SK-N-SH (cell line): ENCODE measurements at regions not wholly inside any gene's neighbourhood (a gene's known extent, or its start where the extent isn't known, plus 50 kb on each side); places are given as distances from the start of the nearest gene placed in this dataset.
A peak's percentile ranks its signal among the peaks of the same experiment; 100 is the strongest.

Experiments used
- CTCF ChIA-PET: fragments of 300-600, 350-600 bp; formaldehyde crosslinking; extraction: SDS; loops from one replicate; lab custom pipeline; 2021; lab: Yijun Ruan, JAX
- POLR2A ChIA-PET: fragments of 350-600 bp; sonication (Branson Sonifier 250); formaldehyde crosslinking; extraction: SDS; loops from one replicate; lab custom pipeline; 2020; ENCODE audit warnings: antibody characterized with exemption, inconsistent platforms; lab: Yijun Ruan, JAX
- DNase-seq: peaks from one replicate; pipeline ENCODE4 v3.0.0; 2012
- H2AFZ ChIP-seq: fragments of 200-600 bp; sonication (generic); 2 replicates; pipeline ENCODE4 v1.8.1; 2016; ENCODE audit warnings: antibody characterized with exemption, mild to moderate bottlenecking, low read depth
- H3F3A ChIP-seq: fragments of 200-600 bp; sonication (generic); replicated peaks from 2 replicates; pipeline ENCODE3; 2016; ENCODE audit warnings: antibody characterized with exemption, mild to moderate bottlenecking; ENCODE audit not compliant: insufficient read depth
- H3K27ac ChIP-seq, 2 experiments: fragments of 200-500 bp in 1 of 2; fragments of 200-600 bp in 1 of 2; sonication (Bioruptor generic) in 1 of 2; sonication (generic), shearing (Covaris generic) in 1 of 2; 2 replicates each; pipeline versions ENCODE4 v1.5.1 to v1.6.1; 2014 to 2016; ENCODE audit warnings: low read depth in 2 of 2, inconsistent platforms in 1 of 2, low read length in 1 of 2, mild to moderate bottlenecking in 1 of 2, mixed read lengths in 1 of 2
- H3K27me3 ChIP-seq: fragments of 200-600 bp; sonication (generic), shearing (Covaris generic); 2 replicates; pipeline ENCODE4 v1.6.1; 2016; ENCODE audit warnings: mixed run types; ENCODE audit not compliant: insufficient read depth
- H3K36me3 ChIP-seq, 2 experiments: fragments of 200-500 bp in 1 of 2; fragments of 200-600 bp in 1 of 2; sonication (Bioruptor generic) in 1 of 2; sonication (generic) in 1 of 2; replicated peaks in 1 of 2; 2 replicates each; pipeline versions ENCODE3 to v1.5.1; 2014 to 2016; ENCODE audit warnings: low read length in 1 of 2, mild to moderate bottlenecking in 1 of 2; ENCODE audit not compliant: insufficient read depth in 2 of 2, control insufficient read depth in 1 of 2
- H3K4me1 ChIP-seq, 2 experiments: fragments of 200-500 bp in 1 of 2; fragments of 200-600 bp in 1 of 2; sonication (Bioruptor generic) in 1 of 2; sonication (generic), shearing (Covaris generic) in 1 of 2; 2 replicates each; pipeline versions ENCODE4 v1.5.1 to v1.6.1; 2014 to 2016; ENCODE audit warnings: low read depth in 1 of 2, low read length in 1 of 2, mixed run types in 1 of 2; ENCODE audit not compliant: insufficient read depth in 2 of 2, control insufficient read depth in 1 of 2
- H3K4me2 ChIP-seq: fragments of 200-600 bp; sonication (generic), shearing (Covaris generic); 2 replicates; pipeline ENCODE4 v1.6.1; 2017; ENCODE audit warnings: mixed run types
- H3K4me3 ChIP-seq, 2 experiments: fragments of 200-500 bp in 1 of 2; fragments of 200-600 bp in 1 of 2; sonication (Bioruptor generic) in 1 of 2; sonication (generic), shearing (Covaris generic) in 1 of 2; 2 replicates each; pipeline versions ENCODE4 v1.5.1 to v1.8.1; 2014 to 2016; ENCODE audit warnings: low read depth in 2 of 2, inconsistent platforms in 1 of 2, low read length in 1 of 2, mild to moderate bottlenecking in 1 of 2, mixed read lengths in 1 of 2, moderate library complexity in 1 of 2
- H3K79me2 ChIP-seq: fragments of 200-600 bp; sonication (generic); 2 replicates; pipeline ENCODE4 v1.8.1; 2017; ENCODE audit warnings: mild to moderate bottlenecking; ENCODE audit not compliant: insufficient read depth
- H3K9ac ChIP-seq: fragments of 200-600 bp; sonication (generic); 2 replicates; pipeline ENCODE4 v1.6.1; 2017; ENCODE audit warnings: mixed run types
- H3K9me2 ChIP-seq: fragments of 200-600 bp; sonication (generic); 2 replicates; pipeline ENCODE4 v1.6.1; 2017; ENCODE audit warnings: mixed run types
- H3K9me3 ChIP-seq: fragments of 200-600 bp; sonication (generic); 2 replicates; pipeline ENCODE4 v1.6.1; 2017; ENCODE audit warnings: mixed run types, mild to moderate bottlenecking, moderate library complexity
- H4K20me1 ChIP-seq: fragments of 200-600 bp; sonication (generic); 2 replicates; pipeline ENCODE4 v1.6.1; 2017; ENCODE audit warnings: mild to moderate bottlenecking, mixed run types; ENCODE audit not compliant: insufficient read depth
- ELF1 ChIP-seq: IDR thresholded peaks from 2 replicates; pipeline ENCODE4 v1.4.0; 2012
- FOSL2 ChIP-seq: IDR thresholded peaks from 2 replicates; pipeline ENCODE4 v1.4.0; 2012; ENCODE audit warnings: low read depth, mild to moderate bottlenecking, moderate library complexity, borderline replicate concordance
- GABPA ChIP-seq: IDR thresholded peaks from 2 replicates; pipeline ENCODE4 v1.4.0; 2012; ENCODE audit warnings: low read depth, mild to moderate bottlenecking
- GATA2 ChIP-seq: sonication (generic); formaldehyde crosslinking; IDR thresholded peaks from 2 replicates; pipeline ENCODE4 v1.5.0; 2020; ENCODE audit warnings: mild to moderate bottlenecking, missing genetic modification reagents
- MEF2A ChIP-seq: IDR thresholded peaks from 2 replicates; pipeline ENCODE4 v1.4.0; 2012; ENCODE audit warnings: low read depth, borderline replicate concordance
- POLR2AphosphoS5 ChIP-seq: IDR thresholded peaks from 2 replicates; pipeline ENCODE4 v1.6.1; 2012; ENCODE audit warnings: low read depth, low read length
- RAD21 ChIP-seq: IDR thresholded peaks from 2 replicates; pipeline ENCODE4 v1.6.1; 2012; ENCODE audit warnings: mild to moderate bottlenecking, low read length
- RCOR1 ChIP-seq: fragments of 150-350 bp; IDR thresholded peaks from 2 replicates; pipeline ENCODE4 v1.6.1; 2017; ENCODE audit warnings: antibody characterized with exemption, low read length
- RFX5 ChIP-seq: IDR thresholded peaks from 2 replicates; pipeline ENCODE4 v1.6.1; 2012; ENCODE audit warnings: mild to moderate bottlenecking, improper control_type of control experiment, low read length
- SIN3A ChIP-seq: IDR thresholded peaks from 2 replicates; pipeline ENCODE4 v1.6.1; 2012; ENCODE audit warnings: low read depth, mild to moderate bottlenecking, low read length, moderate library complexity, borderline replicate concordance
- TAF1 ChIP-seq: IDR thresholded peaks from 2 replicates; pipeline ENCODE4 v1.6.1; 2012; ENCODE audit warnings: low read depth, mild to moderate bottlenecking, low read length, moderate library complexity, borderline replicate concordance
- TEAD4 ChIP-seq: IDR thresholded peaks from 2 replicates; pipeline ENCODE4 v1.4.0; 2012; ENCODE audit warnings: mild to moderate bottlenecking, borderline replicate concordance; ENCODE audit not compliant: insufficient read depth
- YY1 ChIP-seq: IDR thresholded peaks from 2 replicates; pipeline ENCODE4 v1.4.0; 2012; ENCODE audit warnings: low read depth, mild to moderate bottlenecking
- WGBS: methylation state at CpG from one replicate; pipeline ENCODE4 v1.1.6; 2017; ENCODE audit warnings: low lambda C conversion rate; 5-methylcytosine and 5-hydroxymethylcytosine counted together
- TF ChIP-seq, protein P1 (sequence below): fragments of 150-350 bp; IDR thresholded peaks from 2 replicates; pipeline ENCODE4 v1.6.1; 2017; ENCODE audit warnings: antibody characterized with exemption, low read length, low read depth, borderline replicate concordance
- TF ChIP-seq, protein P2 (sequence below): IDR thresholded peaks from 2 replicates; pipeline ENCODE4 v1.6.1; 2012; ENCODE audit warnings: mild to moderate bottlenecking, low read depth, low read length, moderate library complexity
- TF ChIP-seq, protein P3 (sequence below): IDR thresholded peaks from 2 replicates; pipeline ENCODE4 v1.4.0; 2012; ENCODE audit warnings: low read depth, borderline replicate concordance
- TF ChIP-seq, protein P4 (sequence below): IDR thresholded peaks from 2 replicates; pipeline ENCODE4; 2012
- TF ChIP-seq, protein P5 (sequence below): IDR thresholded peaks from 2 replicates; pipeline ENCODE4 v1.4.0; 2012; ENCODE audit warnings: low read depth

DNA sequence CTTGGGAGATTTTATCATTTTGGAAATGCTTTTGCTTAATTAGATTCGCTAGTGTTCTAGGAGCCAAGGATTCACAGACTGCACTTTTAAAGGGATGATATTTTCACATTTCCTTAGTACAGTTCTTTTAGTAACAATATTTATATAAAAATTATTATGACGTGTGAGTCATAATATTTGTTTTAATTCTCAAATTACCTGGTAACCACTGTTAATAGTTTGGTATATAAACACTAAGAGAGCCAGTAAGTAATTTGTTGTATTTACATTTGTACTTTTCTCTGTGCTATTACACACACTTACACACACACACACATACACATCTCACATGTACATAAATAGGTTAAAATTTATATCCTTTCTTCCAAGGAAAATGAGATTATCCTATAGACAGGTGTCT lies 58.8 kb upstream of the RAD23B start:
- no peaks in the 10 kb centered on the region for H3K79me2 ChIP-seq
- TF ChIP-seq GATA2 (CRISPR knock-in tag) (peak; percentile 57), TEAD4 (no peak)
- H3K4me1 ChIP-seq = peaks cover 0 to 5% of the 10 kb centered on the region in 2 experiments; a peak in 2 of 4 replicates
- H4K20me1 ChIP-seq = no peaks in the 10 kb centered on the region
- ChIA-PET POLR2A (no interaction called here), CTCF (no interaction called here)
- 22% methylated on average over 2 of the region's 2 CpGs for WGBS
- H3K27me3 ChIP-seq = no peaks in the 10 kb centered on the region; the same call in 1 of the 2 replicates
- H2AFZ ChIP-seq = 0 out of 2 replicates have a peak overlapping the region, but pooled peaks have one; percentile 50
- H3F3A ChIP-seq = no peaks in the 10 kb centered on the region
- H3K9me3 ChIP-seq = no peaks in the 10 kb centered on the region
- H3K9ac ChIP-seq = no peak overlapping the region
- DNase-seq = peak; percentile 17
- no peak overlapping the region for H3K4me2 ChIP-seq
- no peak overlapping the region for H3K27ac ChIP-seq
- H3K36me3 ChIP-seq = no peaks in the 10 kb centered on the region
- no peaks in the 10 kb centered on the region for H3K9me2 ChIP-seq
- H3K4me3 ChIP-seq = no peak overlapping the region

DNA sequence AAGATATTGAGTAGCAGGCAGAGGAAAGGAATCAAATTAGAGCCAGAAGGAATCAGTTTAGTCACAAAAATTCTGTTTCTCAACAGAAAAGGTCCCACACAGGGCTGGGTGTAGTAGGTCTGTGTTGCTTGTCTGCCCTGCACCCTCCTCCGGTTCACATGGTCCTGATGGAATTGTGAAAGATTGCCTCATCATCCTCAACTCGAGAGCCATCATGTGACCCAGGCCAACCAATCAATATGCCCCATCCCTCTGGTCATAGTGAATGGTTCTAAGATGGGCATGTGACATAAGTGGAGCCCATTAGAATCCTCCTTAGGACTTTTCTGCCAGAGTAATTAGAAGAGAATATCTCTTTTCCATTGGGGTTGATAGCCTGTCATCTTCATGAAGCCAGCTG lies 56.7 kb upstream of the RAD23B start:
- TF ChIP-seq, protein P1, sequence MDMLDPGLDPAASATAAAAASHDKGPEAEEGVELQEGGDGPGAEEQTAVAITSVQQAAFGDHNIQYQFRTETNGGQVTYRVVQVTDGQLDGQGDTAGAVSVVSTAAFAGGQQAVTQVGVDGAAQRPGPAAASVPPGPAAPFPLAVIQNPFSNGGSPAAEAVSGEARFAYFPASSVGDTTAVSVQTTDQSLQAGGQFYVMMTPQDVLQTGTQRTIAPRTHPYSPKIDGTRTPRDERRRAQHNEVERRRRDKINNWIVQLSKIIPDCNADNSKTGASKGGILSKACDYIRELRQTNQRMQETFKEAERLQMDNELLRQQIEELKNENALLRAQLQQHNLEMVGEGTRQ = no peak
- TF ChIP-seq SIN3A = no peak
- no peak for TF ChIP-seq RFX5
- TF ChIP-seq ELF1 = no peak
- TF ChIP-seq, protein P2, sequence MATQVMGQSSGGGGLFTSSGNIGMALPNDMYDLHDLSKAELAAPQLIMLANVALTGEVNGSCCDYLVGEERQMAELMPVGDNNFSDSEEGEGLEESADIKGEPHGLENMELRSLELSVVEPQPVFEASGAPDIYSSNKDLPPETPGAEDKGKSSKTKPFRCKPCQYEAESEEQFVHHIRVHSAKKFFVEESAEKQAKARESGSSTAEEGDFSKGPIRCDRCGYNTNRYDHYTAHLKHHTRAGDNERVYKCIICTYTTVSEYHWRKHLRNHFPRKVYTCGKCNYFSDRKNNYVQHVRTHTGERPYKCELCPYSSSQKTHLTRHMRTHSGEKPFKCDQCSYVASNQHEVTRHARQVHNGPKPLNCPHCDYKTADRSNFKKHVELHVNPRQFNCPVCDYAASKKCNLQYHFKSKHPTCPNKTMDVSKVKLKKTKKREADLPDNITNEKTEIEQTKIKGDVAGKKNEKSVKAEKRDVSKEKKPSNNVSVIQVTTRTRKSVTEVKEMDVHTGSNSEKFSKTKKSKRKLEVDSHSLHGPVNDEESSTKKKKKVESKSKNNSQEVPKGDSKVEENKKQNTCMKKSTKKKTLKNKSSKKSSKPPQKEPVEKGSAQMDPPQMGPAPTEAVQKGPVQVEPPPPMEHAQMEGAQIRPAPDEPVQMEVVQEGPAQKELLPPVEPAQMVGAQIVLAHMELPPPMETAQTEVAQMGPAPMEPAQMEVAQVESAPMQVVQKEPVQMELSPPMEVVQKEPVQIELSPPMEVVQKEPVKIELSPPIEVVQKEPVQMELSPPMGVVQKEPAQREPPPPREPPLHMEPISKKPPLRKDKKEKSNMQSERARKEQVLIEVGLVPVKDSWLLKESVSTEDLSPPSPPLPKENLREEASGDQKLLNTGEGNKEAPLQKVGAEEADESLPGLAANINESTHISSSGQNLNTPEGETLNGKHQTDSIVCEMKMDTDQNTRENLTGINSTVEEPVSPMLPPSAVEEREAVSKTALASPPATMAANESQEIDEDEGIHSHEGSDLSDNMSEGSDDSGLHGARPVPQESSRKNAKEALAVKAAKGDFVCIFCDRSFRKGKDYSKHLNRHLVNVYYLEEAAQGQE = no peak
- TF ChIP-seq POLR2AphosphoS5 = no peak
- TF ChIP-seq FOSL2 = no peak
- TF ChIP-seq, protein P3, sequence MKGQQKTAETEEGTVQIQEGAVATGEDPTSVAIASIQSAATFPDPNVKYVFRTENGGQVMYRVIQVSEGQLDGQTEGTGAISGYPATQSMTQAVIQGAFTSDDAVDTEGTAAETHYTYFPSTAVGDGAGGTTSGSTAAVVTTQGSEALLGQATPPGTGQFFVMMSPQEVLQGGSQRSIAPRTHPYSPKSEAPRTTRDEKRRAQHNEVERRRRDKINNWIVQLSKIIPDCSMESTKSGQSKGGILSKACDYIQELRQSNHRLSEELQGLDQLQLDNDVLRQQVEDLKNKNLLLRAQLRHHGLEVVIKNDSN = no peak
- TF ChIP-seq, protein P4, sequence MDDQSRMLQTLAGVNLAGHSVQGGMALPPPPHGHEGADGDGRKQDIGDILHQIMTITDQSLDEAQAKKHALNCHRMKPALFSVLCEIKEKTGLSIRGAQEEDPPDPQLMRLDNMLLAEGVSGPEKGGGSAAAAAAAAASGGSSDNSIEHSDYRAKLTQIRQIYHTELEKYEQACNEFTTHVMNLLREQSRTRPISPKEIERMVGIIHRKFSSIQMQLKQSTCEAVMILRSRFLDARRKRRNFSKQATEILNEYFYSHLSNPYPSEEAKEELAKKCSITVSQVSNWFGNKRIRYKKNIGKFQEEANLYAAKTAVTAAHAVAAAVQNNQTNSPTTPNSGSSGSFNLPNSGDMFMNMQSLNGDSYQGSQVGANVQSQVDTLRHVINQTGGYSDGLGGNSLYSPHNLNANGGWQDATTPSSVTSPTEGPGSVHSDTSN = no peak
- TF ChIP-seq GABPA = no peak
- no peak for TF ChIP-seq TEAD4
- TF ChIP-seq YY1 = no peak
- no peak for TF ChIP-seq RCOR1
- TF ChIP-seq TAF1 = no peak
- no peak for TF ChIP-seq RAD21
- TF ChIP-seq, protein P5, sequence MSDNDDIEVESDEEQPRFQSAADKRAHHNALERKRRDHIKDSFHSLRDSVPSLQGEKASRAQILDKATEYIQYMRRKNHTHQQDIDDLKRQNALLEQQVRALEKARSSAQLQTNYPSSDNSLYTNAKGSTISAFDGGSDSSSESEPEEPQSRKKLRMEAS = no peak
- no peak for TF ChIP-seq MEF2A
- no peaks in the 10 kb centered on the region for H3F3A ChIP-seq
- H4K20me1 ChIP-seq = no peaks in the 10 kb centered on the region
- H2AFZ ChIP-seq = no peak overlapping the region
- DNase-seq = no peak
- WGBS = 39% methylated on average over 2 of the region's 2 CpGs
- H3K4me2 ChIP-seq = no peak overlapping the region
- no peaks in the 10 kb centered on the region for H3K79me2 ChIP-seq
- CTCF ChIA-PET = interaction anchor here (0.8 to 1.1 kb wide), 3 partner anchors 8 to 115 kb away, joined by 3 to 5 read pairs (median 3); no protein-coding TSS in a partner anchor
- H3K36me3 ChIP-seq = no peaks in the 10 kb centered on the region
- no peak overlapping the region for H3K9ac ChIP-seq
- no peaks in the 10 kb centered on the region; the same call in 1 of the 2 replicates for H3K27me3 ChIP-seq
- H3K4me1 ChIP-seq = peaks cover 0 to 8% of the 10 kb centered on the region in 2 experiments; a peak in 2 of 4 replicates
- H3K4me3 ChIP-seq = no peak overlapping the region
- no peaks in the 10 kb centered on the region for H3K9me2 ChIP-seq
- POLR2A ChIA-PET = no interaction called here
- no peak overlapping the region for H3K27ac ChIP-seq
- no peaks in the 10 kb centered on the region for H3K9me3 ChIP-seq
